Cerebellar nuclear complex (tissue), 1 donor: ENCODE measurements at regions not wholly inside any gene's neighbourhood (a gene's known extent, or its start where the extent isn't known, plus 50 kb on each side); places are given as distances from the start of the nearest gene placed in this dataset.

ENCODE experiments used
- DNase-seq, 2 experiments: peaks; one replicate each; lab custom pipeline; 2025; lab: John Stamatoyannopoulos, UW

DNA sequence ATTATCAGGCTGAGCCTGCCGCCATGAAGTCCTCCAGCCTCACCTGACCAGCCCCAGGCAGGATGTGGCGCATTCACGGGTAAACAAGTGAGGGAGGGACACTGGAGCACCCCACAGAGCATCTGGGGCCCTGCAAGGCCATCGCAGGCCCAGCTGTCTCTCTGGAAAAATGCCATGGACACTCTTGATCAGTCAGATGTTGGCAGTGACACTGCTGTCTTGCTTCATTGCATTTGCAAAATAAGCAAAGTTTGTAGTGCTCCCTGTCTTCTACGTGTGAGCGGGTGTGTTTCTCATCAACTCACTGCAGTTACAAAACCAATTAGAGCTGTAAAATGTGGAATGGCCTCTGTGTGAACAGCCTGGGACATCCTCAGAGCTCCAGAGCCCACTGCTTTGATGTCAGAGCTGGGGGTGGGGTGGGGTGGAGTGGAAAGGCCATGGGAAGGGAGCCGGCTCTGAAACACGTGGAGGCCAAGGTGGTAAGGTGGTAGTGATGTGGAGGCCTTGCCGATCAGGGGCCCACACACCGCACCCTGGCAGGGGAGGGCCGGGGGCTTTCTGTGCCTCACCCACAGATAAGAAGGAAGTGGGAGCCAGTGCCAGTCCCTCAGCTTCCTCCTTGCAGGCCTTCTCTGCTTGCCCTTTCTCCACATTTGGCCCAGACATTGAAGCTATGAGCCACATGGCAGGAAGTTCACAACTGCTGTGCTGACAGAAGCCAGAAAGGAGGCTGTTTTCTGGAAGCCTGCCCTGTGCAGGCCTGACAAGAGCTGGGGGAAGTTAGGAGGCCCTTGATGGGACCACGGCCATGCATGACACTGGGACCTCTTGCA is 254.9 kb downstream of the RHOU start:
- no peak for DNase-seq

DNA sequence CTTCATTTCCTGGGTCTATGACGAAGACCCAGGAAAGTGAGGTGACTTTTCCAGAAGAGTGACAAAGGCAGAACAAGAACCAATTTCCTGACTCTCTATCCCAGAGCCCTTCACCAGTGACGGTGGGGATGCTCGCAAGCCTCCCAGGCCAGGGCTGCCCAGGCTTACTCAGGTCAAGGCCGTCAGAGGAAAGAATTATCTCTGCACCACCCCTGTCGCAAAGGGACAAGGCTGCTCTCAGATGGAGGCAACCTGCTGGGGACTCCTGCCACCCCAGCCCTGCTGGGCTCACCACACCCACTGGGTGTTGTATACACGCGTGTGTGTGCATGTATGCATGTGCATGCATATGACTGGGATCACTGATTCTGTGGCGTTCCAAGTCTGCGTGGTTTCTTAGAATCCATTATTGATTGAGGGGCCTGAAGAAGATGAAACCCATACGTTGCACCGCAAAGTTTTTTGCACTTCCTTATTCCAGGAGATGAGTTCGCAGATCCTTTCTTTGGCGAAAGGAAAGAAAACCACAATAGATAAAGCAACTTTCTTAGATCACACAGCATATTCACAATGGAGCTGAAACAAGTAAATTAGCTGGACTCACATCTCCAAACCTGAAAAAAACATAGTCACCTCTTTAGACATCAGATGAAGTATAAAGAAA is 255.8 kb downstream of the RHOU start:
- no peak for DNase-seq

GRCh38 chr1:228992044-228992443 is 256.8 kb downstream of the RHOU start:
- DNase-seq, result no peak

DNA sequence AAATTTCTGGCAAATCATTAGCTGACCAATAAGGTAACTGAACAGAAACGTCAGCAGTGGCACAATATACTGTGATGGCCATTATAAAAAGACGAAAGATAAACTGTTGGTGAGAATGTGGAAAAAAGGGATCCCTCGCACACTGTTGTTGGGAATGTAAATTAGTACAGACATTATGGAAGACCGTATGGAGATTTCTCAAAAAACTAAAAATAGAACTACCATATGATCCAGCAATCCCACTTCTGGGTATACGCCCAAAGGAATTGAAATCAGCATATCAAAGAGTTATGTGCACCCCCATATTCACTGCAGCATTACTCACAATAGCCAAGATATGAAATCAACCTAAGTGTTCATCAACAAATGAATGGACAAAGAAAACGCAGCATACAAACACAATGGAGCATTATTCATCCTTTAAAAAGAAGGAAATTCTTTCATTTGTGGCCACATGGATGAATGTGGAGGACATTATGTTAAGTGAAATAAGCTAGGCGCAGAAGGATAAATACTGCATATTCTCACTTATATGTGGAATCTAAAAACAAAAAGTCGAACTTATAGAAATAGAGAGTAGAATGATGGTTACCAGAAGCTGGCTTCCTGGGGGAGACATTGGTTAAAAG is 257.7 kb downstream of the RHOU start:
- DNase-seq, result no peak

- no peak for DNase-seq
Observed at GRCh38 chr1:228994676-228995594, 259.7 kb downstream of the RHOU start.

DNA sequence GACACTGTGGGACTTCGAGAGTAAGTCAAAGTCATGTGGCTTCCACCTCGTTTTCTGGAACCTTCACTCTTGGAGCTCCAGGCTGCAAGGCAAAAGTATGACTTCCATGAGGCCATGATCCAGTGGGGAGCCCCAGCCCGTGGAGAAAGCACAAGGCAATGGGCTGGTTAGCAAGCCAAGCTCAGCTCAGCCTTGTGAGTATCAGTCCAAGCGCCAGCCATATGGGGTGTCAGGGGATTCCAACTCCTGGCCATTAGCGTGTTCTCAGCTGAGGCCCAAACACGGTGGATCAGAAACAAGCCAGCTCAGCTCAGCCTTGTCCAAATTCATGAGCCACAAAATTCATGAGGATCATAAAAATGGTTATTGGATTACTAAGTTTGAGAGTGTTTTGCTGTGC is 261.0 kb downstream of the RHOU start:
- no peak for DNase-seq

GRCh38 chr1:228997721-228998144 is 262.5 kb downstream of the RHOU start:
- no peak for DNase-seq

DNA sequence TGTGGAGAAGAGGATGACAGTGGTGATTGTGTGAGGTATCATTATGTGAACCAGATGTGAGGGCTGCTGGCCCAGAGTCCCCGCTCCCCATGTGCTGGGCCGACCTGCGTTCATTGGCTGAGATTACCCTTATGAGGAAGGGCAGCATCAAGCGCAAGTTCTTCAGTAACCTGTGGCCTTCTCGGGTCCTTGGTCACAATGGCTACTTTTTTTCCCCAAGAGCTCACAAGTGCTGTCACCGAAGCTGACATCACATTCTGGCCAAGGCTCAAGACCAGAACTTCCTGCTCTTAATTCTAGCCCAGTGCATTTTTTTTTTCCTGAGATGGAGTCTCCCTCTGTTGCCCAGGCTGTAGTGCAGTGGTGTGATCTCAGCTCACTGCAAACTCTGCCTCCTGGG is 262.9 kb downstream of the RHOU start:
- DNase-seq, result no peak

- no peak for DNase-seq
Observed at GRCh38 chr1:228999446-229000170, 264.3 kb downstream of the RHOU start.

GRCh38 chr1:229000187-229000586 is 264.9 kb downstream of the RHOU start:
- no peak for DNase-seq

GRCh38 chr1:229001467-229002011 is 266.3 kb downstream of the RHOU start:
- DNase-seq, result no peak

GRCh38 chr1:229002037-229002436 is 266.8 kb downstream of the RHOU start:
- no peak for DNase-seq

DNA sequence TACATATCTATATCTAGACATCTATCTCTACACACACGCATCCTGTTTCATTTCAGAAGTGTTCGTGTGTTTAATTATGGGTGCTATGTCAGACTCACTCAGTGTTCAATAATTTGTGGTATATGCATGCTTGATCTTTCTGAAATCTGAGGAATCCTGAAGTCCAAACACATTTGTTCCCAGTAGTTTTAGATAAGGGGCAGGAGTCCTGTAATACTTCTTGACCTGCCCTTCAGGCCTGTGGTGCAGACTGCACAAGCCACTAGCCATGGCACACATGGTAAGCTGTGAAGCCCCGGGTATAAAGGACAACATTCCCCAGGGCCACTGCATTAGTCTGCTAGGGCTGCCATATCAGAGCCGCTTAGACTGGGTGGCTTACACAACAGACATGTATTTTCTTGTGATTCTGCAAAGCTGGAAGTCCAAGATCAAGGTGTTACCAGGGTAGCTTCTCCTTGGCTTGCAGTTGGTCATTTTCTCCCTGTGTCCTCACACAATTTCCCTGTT is 267.2 kb downstream of the RHOU start:
- DNase-seq, result no peak

- peak in 1 of 2 experiments; percentile 8 for DNase-seq
Observed at GRCh38 chr1:229003233-229004031, 267.5 kb upstream of the RAB4A start.

DNA sequence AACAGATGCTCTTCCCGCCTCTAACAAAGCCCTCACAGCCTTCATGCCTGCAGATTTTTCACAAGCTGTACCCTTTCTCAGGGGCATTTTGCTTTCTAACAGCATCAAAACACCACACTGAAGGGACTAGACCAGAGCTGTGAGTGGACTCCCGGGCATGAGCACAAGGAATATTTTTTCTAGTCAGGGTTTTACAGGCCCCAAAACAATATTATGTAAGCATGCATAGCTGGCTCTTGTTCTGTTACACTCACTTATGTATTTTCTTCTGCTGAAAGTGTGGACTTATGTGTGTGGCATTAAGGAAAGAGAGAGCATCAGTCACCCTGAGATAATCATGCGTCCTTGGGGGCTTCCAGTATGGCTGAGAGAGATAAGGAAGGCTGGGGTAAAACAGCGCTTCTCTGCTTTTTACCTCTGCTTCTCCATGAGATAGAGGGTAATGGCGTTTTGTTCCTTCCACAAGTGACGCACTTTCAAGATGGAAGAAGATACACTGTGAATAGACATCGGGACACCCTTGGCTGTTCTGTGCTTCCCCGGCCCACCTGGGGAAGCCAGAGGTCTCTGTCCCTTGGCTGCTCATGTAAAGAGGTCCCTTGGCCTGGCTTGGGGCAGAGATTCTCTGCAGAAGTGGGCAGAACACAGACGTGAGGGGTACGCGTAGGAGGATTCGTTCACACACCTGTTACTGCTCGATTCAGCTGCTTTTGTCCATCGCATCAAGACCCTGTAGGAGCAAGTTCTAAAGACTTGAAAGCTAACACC is 266.7 kb upstream of the RAB4A start:
- no peak for DNase-seq

GRCh38 chr1:229005097-229005496 is 265.8 kb upstream of the RAB4A start:
- no peak for DNase-seq

DNA sequence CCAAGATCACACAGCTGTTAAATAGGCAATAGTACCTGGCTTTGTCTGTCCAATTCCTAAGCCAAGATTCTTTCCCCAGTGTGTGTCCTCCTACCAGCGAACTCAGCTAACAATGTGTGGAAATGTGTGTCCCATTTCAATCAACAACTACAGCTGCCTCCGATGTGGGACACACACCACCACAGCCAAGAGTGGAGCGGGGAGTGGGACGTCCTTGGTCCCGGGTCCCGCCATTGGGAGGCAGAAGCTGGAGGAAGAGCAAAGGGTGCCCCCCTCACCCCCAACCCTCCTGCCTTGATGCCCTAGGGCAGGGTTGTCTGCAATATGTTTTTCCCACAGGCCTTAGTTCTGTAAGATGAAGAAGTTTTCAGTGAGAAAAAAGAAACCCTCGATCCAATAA is 265.4 kb upstream of the RAB4A start:
- no peak for DNase-seq

DNA sequence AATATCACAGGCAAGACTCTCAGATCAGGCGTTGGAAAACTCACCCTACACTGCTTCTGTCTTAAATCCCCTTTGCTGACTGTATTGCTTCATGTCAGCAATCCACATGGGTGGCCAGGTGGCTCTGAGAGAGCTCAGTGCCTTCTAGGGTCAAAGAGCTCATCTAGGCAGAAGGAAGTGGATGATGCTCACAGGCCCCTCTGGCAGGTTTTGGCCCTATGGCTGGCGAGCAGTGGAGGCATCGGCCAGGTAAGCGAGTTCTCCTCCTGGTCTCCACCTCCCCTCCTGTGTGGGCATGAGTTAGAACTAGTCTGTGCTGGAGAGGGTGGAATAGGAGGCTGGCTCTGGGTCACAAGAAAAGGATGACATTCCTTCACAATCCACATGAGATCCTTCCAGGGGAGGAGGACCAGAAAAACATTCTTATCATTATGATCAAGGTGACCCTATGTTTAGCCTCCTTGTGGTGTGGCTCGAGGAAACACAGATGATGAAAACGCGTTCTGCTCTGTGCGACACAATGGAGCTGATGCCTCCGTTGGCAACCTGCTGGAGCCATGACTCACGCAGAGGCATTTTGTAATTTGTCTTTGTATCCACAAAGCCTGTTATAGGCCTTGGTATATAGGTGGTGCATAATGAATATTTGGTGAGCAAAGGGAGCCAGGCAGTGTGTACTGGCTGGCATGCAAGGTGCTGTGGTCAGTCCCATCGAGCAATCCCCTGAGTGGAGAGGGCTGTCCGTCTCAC is 264.6 kb upstream of the RAB4A start:
- no peak for DNase-seq
